Ascending aorta (tissue), 2 donors: ENCODE measurements at regions not wholly inside any gene's neighbourhood (a gene's known extent, or its start where the extent isn't known, plus 50 kb on each side); places are given as distances from the start of the nearest gene placed in this dataset.
A peak's percentile ranks its signal among the peaks of the same experiment; 100 is the strongest.

ENCODE experiments used
- DNase-seq, 2 donors: peaks; one replicate each; pipeline ENCODE4 v3.0.0-alpha.2; 2019; ENCODE audit warnings: low spot score in 2 of 2
- H3K27ac ChIP-seq, 2 donors: fragments of 200-600 bp; sonication (generic); one replicate each; pipeline ENCODE4 v1.5.1; 2016 to 2017; ENCODE audit warnings: mild to moderate bottlenecking in 1 of 2
- H3K27me3 ChIP-seq: fragments of 200-600 bp; sonication (generic); one replicate; pipeline ENCODE4 v1.5.1; 2017
- H3K36me3 ChIP-seq, 2 donors: fragments of 200-600 bp; sonication (generic); one replicate each; pipeline ENCODE4 v1.5.1; 2016
- H3K4me1 ChIP-seq, 2 donors: fragments of 200-600 bp; sonication (generic); one replicate each; pipeline ENCODE4 v1.5.1; 2016 to 2017; ENCODE audit warnings: mild to moderate bottlenecking in 1 of 2
- H3K4me3 ChIP-seq, 2 donors: fragments of 200-600 bp; sonication (generic); one replicate each; pipeline ENCODE4 v1.5.1; 2016 to 2017; ENCODE audit warnings: mild to moderate bottlenecking in 1 of 2
- H3K9me3 ChIP-seq, 2 donors: fragments of 200-600 bp; sonication (generic); one replicate each; pipeline ENCODE4 v1.5.1; 2016
- CTCF ChIP-seq, 3 experiments: fragments of 200-600 bp in 2 of 3; fragments of 450-650 bp in 1 of 3; sonication (generic) in 2 of 3; IDR thresholded peaks; one replicate each; pipeline ENCODE4 v1.5.1; 2016 to 2019; ENCODE audit warnings: antibody characterized with exemption in 3 of 3, mild to moderate bottlenecking in 1 of 3, moderate library complexity in 1 of 3
- intact Hi-C: fragments of 100-400 bp; cut with DNase I; formaldehyde crosslinking; loops from one replicate; pipeline ENCODE4 v1.15.1; 2023

DNA sequence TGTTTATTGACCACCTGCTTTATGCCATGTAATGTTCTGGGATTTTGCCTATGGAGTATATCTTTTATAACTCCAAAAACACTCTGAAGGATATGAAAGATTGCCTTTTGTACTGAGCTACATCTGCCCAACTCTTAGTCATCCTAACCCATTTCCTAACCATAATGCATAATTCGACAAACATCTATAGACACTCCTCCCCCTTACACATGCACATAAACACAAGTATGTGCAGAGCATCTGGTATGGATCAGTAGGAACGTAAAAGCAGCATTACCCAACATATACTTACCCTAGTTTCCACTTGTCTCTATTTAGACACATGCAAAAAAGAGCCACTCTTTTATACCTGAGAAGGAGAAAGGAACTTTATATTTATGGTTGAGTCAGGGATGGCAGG lies 272.8 kb downstream of the FAM76B start:
- Histone ChIP-seq H3K9me3 (no peaks in the 10 kb centered on the region), H3K4me3 (no peak overlapping the region), H3K27ac (no peak overlapping the region), H3K36me3 (no peaks in the 10 kb centered on the region), H3K27me3 (no peaks in the 10 kb centered on the region), H3K4me1 (no peaks in the 10 kb centered on the region)
- DNase-seq, result no peak
- no peak for TF ChIP-seq CTCF (IDR thresholded peaks at IDR 0.05)
- intact Hi-C loops, result no loop called here

- no peaks in the 10 kb centered on the region for H3K27me3 ChIP-seq
- no peaks in the 10 kb centered on the region for H3K36me3 ChIP-seq
- intact Hi-C loops, result no loop called here
- TF ChIP-seq CTCF (IDR thresholded peaks at IDR 0.05), result no peak
- no peaks in the 10 kb centered on the region for H3K4me1 ChIP-seq
- no peak overlapping the region for H3K27ac ChIP-seq
- no peak overlapping the region for H3K4me3 ChIP-seq
- H3K9me3 ChIP-seq, result no peaks in the 10 kb centered on the region
- no peak for DNase-seq
Observed at GRCh38 chr11:95516175-95516574, 273.4 kb downstream of the FAM76B start.

DNA sequence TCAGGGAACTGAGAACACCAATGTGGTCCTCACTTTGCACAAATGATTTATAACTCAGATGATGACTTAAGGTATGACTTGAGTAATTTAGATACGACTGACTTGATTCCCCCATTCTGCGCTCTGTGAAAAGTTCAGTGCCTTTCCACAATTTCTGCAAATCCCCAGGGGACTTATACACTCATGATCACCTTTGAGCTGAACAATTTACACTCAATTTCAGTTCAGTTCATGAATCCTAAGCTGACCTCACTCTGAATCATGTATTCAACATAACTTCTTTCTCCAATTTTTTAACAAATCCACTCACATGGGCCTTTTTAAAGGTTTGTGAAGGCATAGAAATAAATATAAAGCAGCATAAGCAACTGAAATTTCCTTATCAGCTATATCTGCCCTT lies 274.2 kb downstream of the FAM76B start:
- H3K27me3 ChIP-seq, result no peaks in the 10 kb centered on the region
- TF ChIP-seq CTCF (IDR thresholded peaks at IDR 0.05), result no peak
- no peak overlapping the region for H3K27ac ChIP-seq
- H3K4me3 ChIP-seq, result no peak overlapping the region
- H3K36me3 ChIP-seq, result no peaks in the 10 kb centered on the region
- no peaks in the 10 kb centered on the region for H3K4me1 ChIP-seq
- DNase-seq, result no peak
- H3K9me3 ChIP-seq, result no peaks in the 10 kb centered on the region
- intact Hi-C loops, result no loop called here

DNA sequence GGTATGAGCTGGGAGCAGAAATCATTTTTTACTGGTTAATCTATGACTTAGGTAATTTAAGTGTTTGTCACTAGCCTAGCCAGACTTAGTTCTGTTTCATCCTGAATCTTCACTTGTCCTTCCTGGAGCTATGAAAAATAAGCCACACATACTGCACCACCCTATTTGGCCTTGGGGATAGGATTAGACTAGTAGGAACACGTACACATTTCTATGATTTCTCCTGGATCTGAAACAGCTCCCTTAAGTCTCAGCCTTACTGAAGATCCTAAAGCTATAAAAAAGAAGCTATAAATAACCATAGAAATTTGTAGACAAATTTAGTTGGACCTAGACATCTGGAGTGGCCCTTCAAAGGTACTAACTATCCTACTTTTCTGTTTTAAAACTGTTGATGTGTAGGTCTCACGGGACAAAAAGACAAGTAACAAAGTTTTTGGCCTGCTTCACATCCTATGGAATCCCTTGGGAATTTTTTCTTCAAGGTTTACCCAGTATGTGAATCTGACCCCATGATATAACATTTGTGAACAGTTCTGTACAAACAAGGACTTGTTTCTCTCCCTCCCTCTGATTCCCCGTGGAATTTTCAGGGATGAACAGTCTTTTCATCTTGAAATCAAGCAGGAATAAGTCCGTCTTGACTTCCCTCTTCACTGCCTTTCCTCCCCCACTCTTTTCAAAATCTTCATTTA lies 275.0 kb downstream of the FAM76B start:
- no peaks in the 10 kb centered on the region for H3K9me3 ChIP-seq
- H3K36me3 ChIP-seq, result no peaks in the 10 kb centered on the region
- H3K27ac ChIP-seq, result no peak overlapping the region
- H3K4me3 ChIP-seq, result no peak overlapping the region
- intact Hi-C loops, result no loop called here
- TF ChIP-seq CTCF (IDR thresholded peaks at IDR 0.05), result no peak
- no peaks in the 10 kb centered on the region for H3K4me1 ChIP-seq
- no peak for DNase-seq
- H3K27me3 ChIP-seq, result no peaks in the 10 kb centered on the region

DNA sequence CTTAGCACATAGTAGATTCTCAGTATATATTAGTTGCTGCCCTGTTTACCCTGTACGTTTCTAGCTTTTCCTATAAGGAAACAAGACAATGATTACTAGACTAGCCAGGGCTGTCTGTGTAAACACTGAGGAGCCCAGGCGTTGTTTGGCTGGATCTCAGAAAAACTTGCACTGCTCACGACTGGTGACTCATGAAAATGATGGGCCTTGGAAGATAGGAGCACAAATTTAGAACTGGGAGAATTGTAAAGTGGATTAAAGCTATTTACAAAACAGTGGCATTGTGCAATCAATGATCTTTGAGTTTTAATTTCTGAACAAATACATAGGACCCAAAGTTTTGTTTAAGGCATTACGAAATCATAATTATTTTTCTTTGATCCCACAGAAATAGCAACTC lies 276.9 kb downstream of the FAM76B start:
- intact Hi-C loops, result no loop called here
- Histone ChIP-seq H3K4me1 (no peaks in the 10 kb centered on the region), H3K27me3 (no peaks in the 10 kb centered on the region), H3K36me3 (no peaks in the 10 kb centered on the region), H3K4me3 (no peak overlapping the region), H3K9me3 (no peaks in the 10 kb centered on the region), H3K27ac (peak overlapping the region; percentile 9 to 32)
- DNase-seq, result peak in 1 of 2 donors; percentile 74
- no peak for TF ChIP-seq CTCF (IDR thresholded peaks at IDR 0.05)

DNA sequence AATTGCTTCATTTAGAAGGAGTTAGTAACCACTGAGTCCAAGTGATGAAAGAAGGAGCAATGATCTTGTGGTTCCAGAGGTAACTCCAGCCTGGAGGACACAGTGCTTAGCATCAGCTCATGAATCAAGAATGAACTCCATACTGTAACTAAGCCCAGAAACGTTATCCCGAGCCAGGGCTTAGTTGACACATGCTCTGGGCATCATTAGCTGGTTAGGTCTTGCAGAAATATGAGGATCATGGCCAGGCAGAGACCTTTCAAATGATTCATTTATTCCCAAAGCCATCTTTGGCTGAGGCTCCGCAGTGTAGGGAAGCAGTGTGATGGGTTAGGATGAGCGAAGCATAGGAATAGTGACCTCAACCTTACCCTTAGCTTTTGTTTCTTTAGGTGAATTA lies 277.4 kb downstream of the FAM76B start:
- Histone ChIP-seq H3K27me3 (no peaks in the 10 kb centered on the region), H3K4me3 (no peak overlapping the region), H3K36me3 (no peaks in the 10 kb centered on the region), H3K27ac (peak overlapping the region; percentile 9 to 32), H3K9me3 (no peaks in the 10 kb centered on the region), H3K4me1 (no peaks in the 10 kb centered on the region)
- TF ChIP-seq CTCF (IDR thresholded peaks at IDR 0.05), result no peak
- peak in 1 of 2 donors; percentile 83 for DNase-seq
- intact Hi-C loops, result no loop called here
